Epithelial cell of esophagus (primary cell): ENCODE measurements at regions not wholly inside any gene's neighbourhood (a gene's known extent, or its start where the extent isn't known, plus 50 kb on each side); places are given as distances from the start of the nearest gene placed in this dataset.

Experiments used
- DNase-seq: peaks from one replicate; pipeline ENCODE4 v3.0.0; 2010; ENCODE audit warnings: low read depth
- H3K4me3 ChIP-seq: 2 replicates; pipeline ENCODE4 v1.5.1; 2011; ENCODE audit warnings: mild to moderate bottlenecking, low read length, control low read depth
- TF ChIP-seq, protein P1 (sequence below): IDR thresholded peaks from 2 replicates; pipeline ENCODE4 v1.5.1; 2011; ENCODE audit warnings: low read depth, mild to moderate bottlenecking, low read length, control low read depth, inconsistent platforms; ENCODE audit not compliant: insufficient read depth; ENCODE audit errors: missing control alignments

- TF ChIP-seq, protein P1, sequence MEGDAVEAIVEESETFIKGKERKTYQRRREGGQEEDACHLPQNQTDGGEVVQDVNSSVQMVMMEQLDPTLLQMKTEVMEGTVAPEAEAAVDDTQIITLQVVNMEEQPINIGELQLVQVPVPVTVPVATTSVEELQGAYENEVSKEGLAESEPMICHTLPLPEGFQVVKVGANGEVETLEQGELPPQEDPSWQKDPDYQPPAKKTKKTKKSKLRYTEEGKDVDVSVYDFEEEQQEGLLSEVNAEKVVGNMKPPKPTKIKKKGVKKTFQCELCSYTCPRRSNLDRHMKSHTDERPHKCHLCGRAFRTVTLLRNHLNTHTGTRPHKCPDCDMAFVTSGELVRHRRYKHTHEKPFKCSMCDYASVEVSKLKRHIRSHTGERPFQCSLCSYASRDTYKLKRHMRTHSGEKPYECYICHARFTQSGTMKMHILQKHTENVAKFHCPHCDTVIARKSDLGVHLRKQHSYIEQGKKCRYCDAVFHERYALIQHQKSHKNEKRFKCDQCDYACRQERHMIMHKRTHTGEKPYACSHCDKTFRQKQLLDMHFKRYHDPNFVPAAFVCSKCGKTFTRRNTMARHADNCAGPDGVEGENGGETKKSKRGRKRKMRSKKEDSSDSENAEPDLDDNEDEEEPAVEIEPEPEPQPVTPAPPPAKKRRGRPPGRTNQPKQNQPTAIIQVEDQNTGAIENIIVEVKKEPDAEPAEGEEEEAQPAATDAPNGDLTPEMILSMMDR, result no peak
- DNase-seq, result no peak
- no peak overlapping the region for H3K4me3 ChIP-seq
Observed at GRCh38 chr2:15681089-15681885, 89.6 kb downstream of the DDX1 start.

DNA sequence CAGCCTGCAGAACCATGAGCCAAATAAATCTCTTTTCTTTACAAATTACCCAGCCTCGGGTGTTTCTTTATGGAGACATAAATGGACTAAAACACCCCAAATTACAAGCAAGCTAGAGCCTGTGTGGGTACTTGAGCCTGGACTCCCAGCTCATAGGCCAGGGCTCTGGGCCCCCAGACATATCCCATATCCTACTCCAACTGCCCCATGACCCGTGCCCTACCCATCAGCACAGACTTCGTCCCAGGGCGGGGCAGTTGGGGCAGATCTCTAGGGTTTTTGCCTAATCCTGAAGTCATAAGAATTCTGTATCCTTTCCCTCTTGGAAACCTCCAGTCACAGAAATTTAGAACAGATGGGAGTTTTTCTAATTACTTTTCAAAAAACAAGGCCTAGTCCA, 90.7 kb downstream of the DDX1 start:
- TF ChIP-seq, protein P1, result no peak
- H3K4me3 ChIP-seq, result no peak overlapping the region
- no peak for DNase-seq

DNA sequence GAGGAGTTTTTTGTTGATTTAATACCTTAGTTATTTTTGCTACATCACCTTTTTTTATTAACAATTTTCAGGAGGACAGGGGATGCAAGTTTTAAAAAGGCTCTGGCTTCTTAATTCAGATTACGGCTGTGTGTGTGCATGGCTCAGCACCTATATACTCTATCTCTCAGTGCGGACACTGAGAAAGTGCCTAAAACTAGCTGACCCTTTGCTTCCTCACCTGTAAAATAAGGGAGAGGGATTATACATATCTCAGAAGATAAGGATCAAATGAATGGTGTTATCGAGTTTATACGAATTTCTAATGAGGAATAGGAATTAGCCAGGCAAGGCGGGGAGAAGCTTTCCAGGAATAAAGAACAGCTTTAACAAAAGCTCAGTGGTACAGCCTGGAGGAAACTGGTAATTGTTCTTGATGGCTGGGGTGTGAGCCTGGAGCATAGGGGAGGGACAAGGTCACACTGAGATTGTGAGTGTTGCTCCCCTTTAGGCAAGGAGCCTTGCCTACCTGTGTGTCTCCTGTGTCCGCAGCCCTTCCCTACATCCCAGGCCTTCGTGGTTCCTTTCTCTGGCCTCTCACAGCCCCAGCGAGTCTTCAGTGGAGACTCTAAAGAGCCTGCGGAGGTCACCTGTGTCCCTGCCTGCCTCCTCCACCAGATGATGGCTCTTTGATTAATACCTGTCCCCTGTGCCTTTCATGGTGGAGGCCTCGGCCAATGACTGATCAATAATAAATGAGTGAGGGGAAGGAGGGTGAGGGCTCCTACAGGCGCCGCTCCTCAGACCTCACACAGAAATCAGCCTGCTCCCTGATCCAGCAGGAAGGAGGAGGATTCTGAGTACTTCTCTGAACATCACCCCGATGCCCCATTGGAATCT, 92.7 kb downstream of the DDX1 start:
- H3K4me3 ChIP-seq, result no peak overlapping the region
- no peak for DNase-seq
- TF ChIP-seq, protein P1, result no peak

GRCh38 chr2:15685143-15685542, 93.5 kb downstream of the DDX1 start:
- no peak overlapping the region for H3K4me3 ChIP-seq
- TF ChIP-seq, protein P1, result no peak
- DNase-seq, result no peak

DNA sequence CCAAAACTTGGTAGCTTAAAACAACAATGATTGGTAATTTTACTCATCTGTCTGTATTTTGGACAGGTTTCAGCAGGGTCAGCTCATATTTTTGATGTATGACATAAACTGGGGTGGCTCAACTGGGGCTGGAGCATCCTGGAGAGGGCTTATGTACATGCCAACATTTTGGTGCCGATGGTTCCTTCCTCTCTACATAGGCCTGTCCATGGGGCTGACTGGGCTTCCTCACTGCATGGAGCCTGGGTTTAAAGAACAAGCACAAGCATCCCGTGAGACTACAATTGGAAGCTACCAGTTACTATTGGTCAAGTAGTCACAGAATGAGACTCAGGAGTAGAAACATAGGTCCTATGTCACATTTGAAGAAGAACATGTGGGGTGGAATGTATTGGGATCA, 95.0 kb downstream of the DDX1 start:
- TF ChIP-seq, protein P1, result no peak
- H3K4me3 ChIP-seq, result no peak overlapping the region
- no peak for DNase-seq

DNA sequence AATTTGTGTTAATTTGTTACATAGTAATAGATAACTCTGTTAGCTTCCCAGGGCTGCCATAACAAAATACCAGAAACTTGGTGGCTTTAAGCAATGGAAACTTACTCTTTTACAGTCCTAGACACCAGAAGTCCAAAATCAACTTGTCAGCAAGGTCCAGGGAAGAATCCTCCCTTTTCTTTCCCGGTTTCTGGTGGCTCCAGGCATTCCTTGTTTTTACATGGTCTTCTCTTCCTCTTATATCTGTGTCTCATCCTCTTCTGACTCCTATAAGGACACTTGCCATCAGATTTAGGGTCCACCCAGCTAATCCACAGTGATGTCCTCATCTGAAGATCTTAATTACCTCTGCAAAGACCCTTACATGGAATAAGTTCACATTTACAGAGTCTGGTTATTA, 95.6 kb downstream of the DDX1 start:
- TF ChIP-seq, protein P1, result no peak
- DNase-seq, result no peak
- no peak overlapping the region for H3K4me3 ChIP-seq
